T-cell (primary cell): ENCODE measurements at regions not wholly inside any gene's neighbourhood (a gene's known extent, or its start where the extent isn't known, plus 50 kb on each side); places are given as distances from the start of the nearest gene placed in this dataset.

Source experiments
- ATAC-seq, 4 experiments: fragments of 200-7000 bp in 3 of 4; fragments of 150-1000 bp in 1 of 4; cut with Tn5 transposase; replicated peaks in 1 of 4; 1 replicate in 3 of 4; 2 replicates in 1 of 4; pipeline ENCODE4 v1.10.0; 2021; ENCODE audit warnings: moderate library complexity in 3 of 4, mild to moderate bottlenecking in 2 of 4, moderate number of reproducible peaks in 1 of 4
- CTCF ChIA-PET, 2 donors: fragments of 300-600 bp; sonication (Branson Sonifier 250); formaldehyde crosslinking; loops; one replicate each; lab custom pipeline; 2022; ENCODE audit warnings: antibody characterized with exemption in 2 of 2; lab: Charles Lee
- POLR2A ChIA-PET, 2 donors: fragments of 300-600 bp; sonication (Branson Sonifier 250); formaldehyde crosslinking; loops; one replicate each; lab custom pipeline; 2022; ENCODE audit warnings: antibody characterized with exemption in 2 of 2; lab: Charles Lee
- DNase-seq, 35 experiments: peaks; one replicate each; pipeline versions ENCODE4 v3.0.0 to v3.0.0-alpha.2; 2013 to 2023
- H3K27ac ChIP-seq: one replicate; pipeline ENCODE4 v1.5.1; 2013; ENCODE audit warnings: low read length
- H3K27me3 ChIP-seq, 2 experiments: replicated peaks in 1 of 2; 1 replicate in 1 of 2; 2 replicates in 1 of 2; pipeline versions ENCODE4 v1.6.1 to v1.7.0; 2013; ENCODE audit warnings: low read length in 1 of 2, mixed read lengths in 1 of 2; ENCODE audit not compliant: control insufficient read depth in 2 of 2, insufficient read depth in 2 of 2; ENCODE audit errors: extremely low read depth in 1 of 2
- H3K36me3 ChIP-seq, 2 donors: 1 replicate in 1 of 2; 2 replicates in 1 of 2; pipeline versions ENCODE4 v1.6.1 to v1.7.0; 2013; ENCODE audit warnings: low read length in 1 of 2; ENCODE audit not compliant: control insufficient read depth in 2 of 2, insufficient read depth in 1 of 2; ENCODE audit errors: extremely low read depth in 1 of 2
- H3K4me1 ChIP-seq, 2 experiments: 1 replicate in 1 of 2; 2 replicates in 1 of 2; pipeline versions ENCODE4 v1.6.1 to v1.7.0; 2013; ENCODE audit warnings: low read length in 2 of 2, mixed read lengths in 1 of 2; ENCODE audit not compliant: insufficient read depth in 2 of 2, control insufficient read depth in 1 of 2; ENCODE audit errors: extremely low read depth in 1 of 2
- H3K4me3 ChIP-seq, 2 donors: 1 replicate in 1 of 2; 2 replicates in 1 of 2; pipeline versions ENCODE4 v1.5.1 to v1.7.0; 2013; ENCODE audit warnings: mild to moderate bottlenecking in 2 of 2, low read length in 1 of 2, moderate library complexity in 1 of 2; ENCODE audit not compliant: control insufficient read depth in 1 of 2; ENCODE audit errors: extremely low read depth in 1 of 2
- H3K9me3 ChIP-seq: 2 replicates; pipeline ENCODE4 v1.7.0; 2013
- H3K27ac Mint-ChIP-seq, 2 donors: one replicate each; pipeline ENCODE4 v1.8.0; 2020 to 2021; ENCODE audit warnings: mild to moderate bottlenecking in 2 of 2, mixed read lengths in 2 of 2
- H3K27me3 Mint-ChIP-seq, 2 donors: one replicate each; pipeline ENCODE4 v1.8.0; 2021 to 2022; ENCODE audit warnings: mixed read lengths in 2 of 2
- H3K36me3 Mint-ChIP-seq: one replicate; pipeline ENCODE4 v1.8.0; 2021; ENCODE audit warnings: mixed read lengths
- H3K4me1 Mint-ChIP-seq, 3 donors: one replicate each; pipeline ENCODE4 v1.8.0; 2020 to 2022; ENCODE audit warnings: mixed read lengths in 3 of 3, mild to moderate bottlenecking in 1 of 3
- H3K4me3 Mint-ChIP-seq, 3 donors: one replicate each; pipeline ENCODE4 v1.8.0; 2020 to 2022; ENCODE audit warnings: mild to moderate bottlenecking in 3 of 3, mixed read lengths in 3 of 3, moderate library complexity in 3 of 3
- H3K9me3 Mint-ChIP-seq, 3 donors: one replicate each; pipeline ENCODE4 v1.8.0; 2020 to 2022; ENCODE audit warnings: mixed read lengths in 3 of 3
- WGBS: methylation state at CpG from one replicate; pipeline ENCODE4 v1.1.5; 2013; ENCODE audit warnings: missing lambda C conversion rate; ENCODE audit not compliant: insufficient coverage; 5-methylcytosine and 5-hydroxymethylcytosine counted together

DNA sequence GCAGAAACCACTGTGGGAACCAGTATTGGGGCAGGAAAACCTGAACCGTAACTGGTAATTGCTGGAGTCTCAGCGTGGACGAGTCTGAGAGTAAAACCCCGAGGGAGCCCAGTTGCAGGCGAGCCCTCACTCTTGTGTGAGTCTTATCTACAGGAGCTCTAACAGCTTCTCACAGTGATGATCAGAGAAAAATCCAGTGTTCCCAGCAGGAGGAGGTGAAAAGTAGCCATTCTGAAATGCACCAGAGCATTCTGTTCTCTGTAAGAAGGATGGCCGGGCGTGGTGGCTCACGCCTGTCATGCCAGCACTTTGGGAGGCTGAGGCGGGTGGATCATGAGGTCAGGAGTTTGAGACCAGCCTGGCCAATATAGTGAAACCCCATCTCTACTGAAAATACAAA lies 161.2 kb downstream of the COPRS start:
- Mint-ChIP-seq H3K36me3 (no peaks in the 10 kb centered on the region), H3K4me1 (no peaks in the 10 kb centered on the region), H3K27ac (no peak overlapping the region), H3K27me3 (peaks cover 0 to 8% of the 10 kb centered on the region in 2 donors), H3K4me3 (no peak overlapping the region), H3K9me3 (no peaks in the 10 kb centered on the region)
- Histone ChIP-seq H3K4me3 (no peak overlapping the region), H3K9me3 (no peaks in the 10 kb centered on the region), H3K27me3 (peaks cover 0 to 17% of the 10 kb centered on the region in 2 experiments), H3K36me3 (no peaks in the 10 kb centered on the region), H3K27ac (no peak overlapping the region), H3K4me1 (no peaks in the 10 kb centered on the region)
- no peak for ATAC-seq
- 92% methylated on average over 5 of the region's 9 CpGs for WGBS
- DNase-seq: no peak
- CTCF ChIA-PET: no interaction called here
- POLR2A ChIA-PET: no interaction called here

DNA sequence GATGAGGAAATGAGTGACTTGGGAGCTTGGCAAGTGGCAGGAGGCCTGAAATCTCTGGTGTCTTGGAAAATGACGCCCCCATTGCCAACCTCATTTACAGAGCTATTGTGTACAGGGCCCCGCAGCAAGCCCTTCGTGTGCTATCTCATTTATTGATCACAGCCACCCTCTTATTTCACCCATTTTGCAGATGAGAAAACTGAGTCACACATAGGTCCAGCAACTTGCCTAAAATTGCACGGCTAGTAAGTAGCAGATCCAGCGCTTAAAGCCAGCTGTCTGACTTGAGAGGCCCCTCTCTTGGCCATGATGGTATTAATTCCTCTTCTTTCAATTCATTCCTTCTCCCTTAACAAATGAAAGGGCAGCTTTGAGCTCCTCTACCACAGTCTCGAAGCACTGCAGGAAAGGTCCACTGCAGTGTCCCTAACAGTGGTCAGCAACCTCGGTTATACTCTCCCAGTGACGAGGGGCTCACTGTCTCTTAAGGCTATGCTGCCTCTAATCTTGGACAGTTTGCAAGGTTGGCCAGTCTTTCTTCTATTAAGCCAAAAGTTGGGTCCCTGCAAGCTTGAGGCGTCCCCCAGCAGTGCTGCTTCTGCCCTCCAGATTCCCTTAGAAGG lies 162.2 kb downstream of the COPRS start:
- ATAC-seq (no peak), DNase-seq (no peak)
- Histone ChIP-seq H3K27ac (no peak overlapping the region), H3K4me3 (no peak overlapping the region), H3K4me1 (no peaks in the 10 kb centered on the region), H3K9me3 (no peaks in the 10 kb centered on the region), H3K27me3 (peaks cover 0 to 19% of the 10 kb centered on the region in 2 experiments), H3K36me3 (no peaks in the 10 kb centered on the region)
- no peaks in the 10 kb centered on the region for H3K36me3 Mint-ChIP-seq
- H3K27me3 Mint-ChIP-seq: peaks cover 0 to 8% of the 10 kb centered on the region in 2 donors
- 77% methylated on average over 9 of the region's 9 CpGs for WGBS
- POLR2A ChIA-PET: no interaction called here
- no peaks in the 10 kb centered on the region for H3K4me1 Mint-ChIP-seq
- CTCF ChIA-PET: no interaction called here
- H3K27ac Mint-ChIP-seq: no peak overlapping the region
- no peaks in the 10 kb centered on the region for H3K9me3 Mint-ChIP-seq
- no peak overlapping the region for H3K4me3 Mint-ChIP-seq

DNA sequence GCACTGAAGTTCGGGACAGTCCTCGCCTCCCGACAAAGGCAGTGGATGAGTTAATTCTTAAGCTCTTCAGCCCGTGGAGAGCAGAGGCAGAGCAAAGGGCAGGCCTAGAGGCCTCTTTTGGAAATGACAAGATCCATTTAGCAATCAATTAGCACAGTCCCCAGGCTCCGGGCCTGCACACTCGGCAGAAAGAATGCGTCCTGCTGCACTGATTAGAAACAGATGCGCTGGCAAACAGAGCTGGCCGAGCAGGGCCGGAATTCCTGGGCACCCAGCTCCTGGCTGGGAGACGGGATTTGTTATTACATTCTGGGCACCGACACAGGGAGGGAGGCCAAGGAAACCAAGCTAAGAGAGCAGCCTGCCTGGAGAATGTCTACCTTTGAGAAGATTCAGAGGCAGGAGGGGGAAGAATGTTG lies 162.9 kb downstream of the COPRS start:
- Histone ChIP-seq H3K4me1 (no peaks in the 10 kb centered on the region), H3K4me3 (no peak overlapping the region), H3K27me3 (peaks cover 0 to 22% of the 10 kb centered on the region in 2 experiments), H3K9me3 (no peaks in the 10 kb centered on the region), H3K36me3 (no peaks in the 10 kb centered on the region), H3K27ac (no peak overlapping the region)
- no peak overlapping the region for H3K27ac Mint-ChIP-seq
- ATAC-seq: no peak
- DNase-seq: no peak
- no peaks in the 10 kb centered on the region for H3K9me3 Mint-ChIP-seq
- peaks cover 0 to 8% of the 10 kb centered on the region in 2 donors for H3K27me3 Mint-ChIP-seq
- ChIA-PET POLR2A (no interaction called here), CTCF (no interaction called here)
- no peaks in the 10 kb centered on the region for H3K36me3 Mint-ChIP-seq
- H3K4me3 Mint-ChIP-seq: no peak overlapping the region
- WGBS: 97% methylated on average over 8 of the region's 12 CpGs
- H3K4me1 Mint-ChIP-seq: no peaks in the 10 kb centered on the region

DNA sequence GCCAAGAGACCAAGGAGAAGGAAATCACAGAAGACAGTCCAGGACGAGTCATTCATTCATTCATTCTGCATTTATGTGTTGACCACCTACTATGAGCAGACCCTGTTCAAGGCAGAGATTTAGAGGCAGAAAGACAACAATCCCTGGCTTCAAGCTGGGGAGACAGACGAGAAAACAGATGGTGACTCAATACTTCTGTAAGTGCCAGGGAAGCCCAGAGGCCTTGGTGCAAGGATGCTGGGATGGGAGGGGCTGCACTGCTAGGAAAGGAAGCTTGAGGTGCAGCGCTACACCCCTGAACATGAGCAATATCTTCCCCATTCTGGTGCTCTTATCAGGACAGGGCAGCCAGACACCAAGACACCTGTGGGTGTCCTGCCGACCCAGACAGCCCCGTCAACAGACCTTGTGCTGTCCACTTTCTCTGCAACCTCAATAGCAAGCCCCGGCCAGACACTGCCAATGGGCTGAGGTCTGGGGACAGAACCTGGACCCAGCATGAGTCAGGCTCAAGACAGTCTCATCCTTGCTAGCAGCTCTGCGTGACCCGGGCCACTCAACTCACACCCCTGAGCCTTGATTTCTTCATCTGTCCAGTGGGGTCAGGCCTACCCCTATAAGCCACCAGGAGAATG lies 163.5 kb downstream of the COPRS start:
- CTCF ChIA-PET: no interaction called here

DNA sequence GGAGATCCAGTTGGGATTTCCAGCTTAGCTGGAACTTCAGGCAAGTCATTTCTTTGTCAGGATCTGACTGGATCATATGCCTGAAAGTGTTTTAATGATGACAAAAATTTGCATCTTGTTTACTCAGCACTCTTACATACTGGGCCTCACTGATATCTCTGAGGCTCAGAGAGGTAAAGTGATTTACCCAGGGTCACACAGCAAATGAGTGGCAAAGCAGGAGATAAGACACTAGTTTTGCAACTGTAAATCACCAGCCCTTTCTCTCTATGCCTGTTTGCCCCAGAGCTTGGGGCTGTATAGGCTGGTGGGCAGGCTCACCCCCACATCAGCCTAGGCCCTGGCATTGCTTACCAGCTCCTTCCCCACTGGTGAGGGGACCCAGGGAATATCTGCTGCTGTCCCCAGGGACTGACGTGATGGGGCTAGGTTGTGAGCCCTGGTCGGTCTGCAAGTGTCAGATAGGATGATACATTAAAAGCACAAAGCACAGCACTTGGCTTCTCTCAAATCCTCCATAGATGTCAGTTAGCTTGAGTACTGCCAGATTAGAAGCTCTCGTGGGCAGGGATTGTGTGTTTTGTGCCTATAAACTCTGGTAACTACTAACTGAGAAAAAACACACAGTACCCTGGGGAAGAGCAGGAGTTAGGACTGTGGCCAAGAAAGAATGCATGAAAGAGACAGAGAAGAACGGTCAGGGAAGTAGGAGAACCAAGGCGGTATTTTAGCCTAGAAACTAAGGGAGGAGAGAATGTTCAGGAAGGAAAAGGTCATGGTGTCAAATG lies 165.4 kb downstream of the COPRS start:
- no peaks in the 10 kb centered on the region for H3K9me3 ChIP-seq
- H3K36me3 ChIP-seq: no peaks in the 10 kb centered on the region
- POLR2A ChIA-PET: interaction anchor here in 1 of 2 donors (0.6 kb wide), 1 partner anchor 340 kb away, joined by 3 read pairs; no protein-coding TSS in a partner anchor
- H3K4me3 ChIP-seq: no peak overlapping the region
- no peaks in the 10 kb centered on the region for H3K9me3 Mint-ChIP-seq
- peaks cover 0 to 19% of the 10 kb centered on the region in 2 experiments for H3K27me3 ChIP-seq
- H3K27ac Mint-ChIP-seq: no peak overlapping the region
- H3K4me1 Mint-ChIP-seq: no peaks in the 10 kb centered on the region
- no peaks in the 10 kb centered on the region for H3K36me3 Mint-ChIP-seq
- ATAC-seq (no peak), DNase-seq (no peak)
- CTCF ChIA-PET: no interaction called here
- no peak overlapping the region for H3K4me3 Mint-ChIP-seq
- no peak overlapping the region for H3K27ac ChIP-seq
- 89% methylated on average over 2 of the region's 5 CpGs for WGBS
- H3K4me1 ChIP-seq: no peaks in the 10 kb centered on the region
- peaks cover 0 to 4% of the 10 kb centered on the region in 2 donors for H3K27me3 Mint-ChIP-seq

More for the DNA sequence above, 163.5 kb downstream of the COPRS start:
- H3K9me3 ChIP-seq: no peaks in the 10 kb centered on the region
- WGBS: 79% methylated on average over 6 of the region's 8 CpGs
- DNase-seq (no peak), ATAC-seq (no peak)
- Mint-ChIP-seq H3K27me3 (peaks cover 0 to 8% of the 10 kb centered on the region in 2 donors), H3K36me3 (no peaks in the 10 kb centered on the region), H3K27ac (no peak overlapping the region), H3K9me3 (no peaks in the 10 kb centered on the region), H3K4me1 (no peaks in the 10 kb centered on the region), H3K4me3 (no peak overlapping the region)
- no peak overlapping the region for H3K4me3 ChIP-seq
- H3K4me1 ChIP-seq: no peaks in the 10 kb centered on the region
- H3K27ac ChIP-seq: no peak overlapping the region
- peaks cover 0 to 22% of the 10 kb centered on the region in 2 experiments for H3K27me3 ChIP-seq
- POLR2A ChIA-PET: interaction anchor here in 1 of 2 donors (0.6 kb wide), 1 partner anchor 20 kb away, joined by 5 read pairs; no protein-coding TSS in a partner anchor
- H3K36me3 ChIP-seq: no peaks in the 10 kb centered on the region

DNA sequence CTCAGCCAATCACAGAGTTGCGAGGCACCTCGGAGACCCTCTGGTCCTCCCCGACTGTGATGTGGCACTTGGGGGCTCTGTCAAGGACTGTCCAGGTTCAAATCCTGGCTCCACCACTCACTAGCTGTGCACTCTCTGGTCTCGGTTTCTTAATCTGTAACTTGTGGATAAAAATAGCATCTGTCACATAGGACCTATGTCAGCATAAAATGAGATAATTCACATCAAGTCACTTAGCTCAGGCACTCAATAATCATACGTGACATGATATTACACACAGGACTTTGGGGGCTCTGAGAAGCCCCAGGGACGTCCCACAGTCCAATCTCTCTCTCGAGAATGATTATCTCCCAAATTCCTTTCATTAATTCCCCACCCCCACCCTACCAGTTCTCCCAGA lies 166.4 kb downstream of the COPRS start:
- H3K4me1 Mint-ChIP-seq: no peaks in the 10 kb centered on the region
- CTCF ChIA-PET: no interaction called here
- no peak for ATAC-seq
- no peaks in the 10 kb centered on the region for H3K36me3 Mint-ChIP-seq
- Histone ChIP-seq H3K27ac (no peak overlapping the region), H3K27me3 (peaks cover 0 to 19% of the 10 kb centered on the region in 2 experiments), H3K4me3 (no peak overlapping the region), H3K36me3 (no peaks in the 10 kb centered on the region), H3K4me1 (no peaks in the 10 kb centered on the region), H3K9me3 (no peaks in the 10 kb centered on the region)
- POLR2A ChIA-PET: no interaction called here
- no peaks in the 10 kb centered on the region for H3K9me3 Mint-ChIP-seq
- H3K27me3 Mint-ChIP-seq: peaks cover 0 to 2% of the 10 kb centered on the region in 2 donors
- H3K27ac Mint-ChIP-seq: no peak overlapping the region
- DNase-seq: no peak
- no peak overlapping the region for H3K4me3 Mint-ChIP-seq
- WGBS: 75% methylated on average over 1 of the region's 7 CpGs
